ENCODE measurements at regions not wholly inside any gene's neighbourhood (a gene's known extent, or its start where the extent isn't known, plus 50 kb on each side); places are given as distances from the start of the nearest gene placed in this dataset.
A peak's percentile ranks its signal among the peaks of the same experiment; 100 is the strongest.

GRCh38 chr5:54895816-54896341 is 89.5 kb downstream of the ESM1 start:
- TF ChIP-seq CTCF (conservative IDR thresholded peaks at IDR 0.05; ENCODE audit: low read depth, low read length) (peak; percentile 60), EZH2 (IDR thresholded peaks at IDR 0.05; ENCODE audit: low read length, unreplicated experiment) (no peak), EZH2phosphoT487 (IDR thresholded peaks at IDR 0.05; ENCODE audit: borderline replicate concordance, low read length) (no peak)
